Cardiac fibroblast (primary cell): ENCODE measurements at regions not wholly inside any gene's neighbourhood (a gene's known extent, or its start where the extent isn't known, plus 50 kb on each side); places are given as distances from the start of the nearest gene placed in this dataset.
"Not testable (repeated sequence)": the region's sequence is repeated elsewhere in the genome, so short reads cannot be mapped to it uniquely, and the experiment has no call there.

Source experiments
- DNase-seq, 2 donors: peaks; one replicate each; pipeline versions ENCODE4 v3.0.0 to v3.0.0-alpha.2; 2010; ENCODE audit warnings: low read depth in 2 of 2
- H3K4me3 ChIP-seq, 2 donors: replicated peaks in 1 of 2; 1 replicate in 1 of 2; 2 replicates in 1 of 2; pipeline ENCODE4 v1.5.1; 2011; ENCODE audit warnings: low read depth in 2 of 2, low read length in 2 of 2, mild to moderate bottlenecking in 2 of 2, moderate library complexity in 1 of 2
- CTCF ChIP-seq: IDR thresholded peaks from one replicate; pipeline ENCODE4 v1.5.1; 2011; ENCODE audit warnings: low read depth, mild to moderate bottlenecking, low read length, inconsistent platforms

GRCh38 chr6:105678516-105678915, 275.6 kb upstream of the PREP start:
- TF ChIP-seq CTCF: no peak
- DNase-seq: peak in 1 of 2 donors; percentile 7
- no peak overlapping the region for H3K4me3 ChIP-seq

GRCh38 chr6:105677671-105678475, 275.0 kb upstream of the PREP start:
- no peak for DNase-seq
- TF ChIP-seq CTCF: no peak

GRCh38 chr6:105676857-105677256, 274.0 kb upstream of the PREP start:
- DNase-seq: no peak
- no peak overlapping the region for H3K4me3 ChIP-seq
- no peak for TF ChIP-seq CTCF

More at GRCh38 chr6:105677671-105678475, 275.0 kb upstream of the PREP start:
- no peak overlapping the region for H3K4me3 ChIP-seq

- TF ChIP-seq CTCF: no peak
- peak; percentile 20 to 81 for DNase-seq
- H3K4me3 ChIP-seq: no peak overlapping the region
These were observed 273.0 kb upstream of the PREP start for GRCh38 chr6:105675715-105676397.

- DNase-seq, H3K4me3 ChIP-seq: not testable (repeated sequence)
These were observed 270.1 kb upstream of the PREP start for GRCh38 chr6:105672856-105673538.

GRCh38 chr6:105669232-105669631, 266.4 kb upstream of the PREP start:
- no peak for TF ChIP-seq CTCF
- no peak overlapping the region for H3K4me3 ChIP-seq
- DNase-seq: no peak

- no peak for TF ChIP-seq CTCF
- no peak for DNase-seq
- no peak overlapping the region for H3K4me3 ChIP-seq
These were observed 264.2 kb upstream of the PREP start for GRCh38 chr6:105667056-105667455.
